Cardiac muscle cell (in vitro differentiated cells and primary cell): ENCODE measurements at regions not wholly inside any gene's neighbourhood (a gene's known extent, or its start where the extent isn't known, plus 50 kb on each side); places are given as distances from the start of the nearest gene placed in this dataset.

Experiments used
- DNase-seq, 2 donors: peaks; one replicate each; pipeline versions ENCODE4 v3.0.0 to v3.0.0-alpha.2; 2010 to 2017; ENCODE audit warnings: low read depth in 1 of 2, low spot score in 1 of 2
- H3K27ac ChIP-seq: fragments of 200-600 bp; sonication (generic); 2 replicates; pipeline ENCODE4 v1.5.1; 2016
- H3K27me3 ChIP-seq: fragments of 200-600 bp; sonication (generic); 2 replicates; pipeline ENCODE4 v1.6.0; 2016; ENCODE audit warnings: control low read depth
- H3K36me3 ChIP-seq: fragments of 200-600 bp; sonication (generic); 2 replicates; pipeline ENCODE4 v1.5.1; 2016; ENCODE audit warnings: control low read depth
- H3K4me1 ChIP-seq: fragments of 200-600 bp; sonication (generic); 2 replicates; pipeline ENCODE4 v1.8.1; 2017; ENCODE audit warnings: low read depth, mild to moderate bottlenecking, mixed run types
- H3K4me3 ChIP-seq: fragments of 200-600 bp; sonication (generic); 2 replicates; pipeline ENCODE4 v1.5.1; 2016; ENCODE audit warnings: mild to moderate bottlenecking
- H3K9me3 ChIP-seq: fragments of 200-600 bp; sonication (generic); 2 replicates; pipeline ENCODE4 v1.5.1; 2017; ENCODE audit warnings: low read depth, mild to moderate bottlenecking, control low read depth
- CTCF ChIP-seq: IDR thresholded peaks from 2 replicates; pipeline ENCODE4 v1.5.1; 2012; ENCODE audit warnings: low read depth, mild to moderate bottlenecking, low read length

DNA sequence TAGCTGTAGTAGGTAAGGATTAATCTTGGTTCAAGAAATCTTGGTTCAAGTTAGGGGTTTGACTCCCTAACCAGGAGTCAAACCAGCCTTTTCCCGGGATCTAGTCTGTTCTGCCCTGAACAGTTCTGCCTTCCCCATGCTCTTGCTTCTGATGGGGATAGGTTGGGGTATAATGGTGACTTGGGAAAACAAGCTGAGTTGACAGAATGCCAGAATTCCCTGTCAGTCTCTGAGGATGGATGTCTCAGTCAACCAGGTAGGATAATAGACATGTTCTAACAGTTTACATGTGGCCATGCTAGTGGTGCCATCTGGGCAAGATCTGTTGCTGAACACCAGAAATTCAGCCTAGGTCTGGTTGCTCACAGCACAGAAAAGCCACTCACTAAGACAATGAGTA, 51.4 kb downstream of the RAB40AL start:
- Histone ChIP-seq H3K27me3 (no peaks in the 10 kb centered on the region), H3K36me3 (no peaks in the 10 kb centered on the region), H3K4me3 (no peak overlapping the region), H3K9me3 (no peaks in the 10 kb centered on the region), H3K4me1 (no peaks in the 10 kb centered on the region), H3K27ac (no peak overlapping the region)
- no peak for TF ChIP-seq CTCF
- no peak for DNase-seq

GRCh38 chrX:102995316-102995715, 58.2 kb downstream of the RAB40AL start:
- H3K4me3 ChIP-seq: no peak overlapping the region
- no peak for TF ChIP-seq CTCF
- no peaks in the 10 kb centered on the region for H3K9me3 ChIP-seq
- no peak overlapping the region for H3K27ac ChIP-seq
- no peaks in the 10 kb centered on the region for H3K27me3 ChIP-seq
- H3K4me1 ChIP-seq: no peaks in the 10 kb centered on the region
- DNase-seq: no peak
- no peaks in the 10 kb centered on the region for H3K36me3 ChIP-seq

- H3K36me3 ChIP-seq: no peaks in the 10 kb centered on the region
- no peak overlapping the region for H3K27ac ChIP-seq
- no peak overlapping the region for H3K4me3 ChIP-seq
- no peak for TF ChIP-seq CTCF
- no peaks in the 10 kb centered on the region for H3K4me1 ChIP-seq
- DNase-seq: peak in 1 of 2 donors; percentile 6
- no peaks in the 10 kb centered on the region for H3K27me3 ChIP-seq
- no peaks in the 10 kb centered on the region for H3K9me3 ChIP-seq
Observed at GRCh38 chrX:103002576-103002975, 61.4 kb downstream of the BEX1 start.
